BLaER1 treated with 17β-estradiol and CSF1 and Interleukin-3, amounts not matched to agents 10 nM and 100 nM (cell line): ENCODE measurements at regions not wholly inside any gene's neighbourhood (a gene's known extent, or its start where the extent isn't known, plus 50 kb on each side); places are given as distances from the start of the nearest gene placed in this dataset.

Experiments
- H3K27ac ChIP-seq, 11 experiments: shearing (Covaris generic); formaldehyde crosslinking; 2 replicates each; pipeline ENCODE4 v1.8.1; 2022
- H3K27me3 ChIP-seq, 11 experiments: shearing (Covaris generic); formaldehyde crosslinking; 2 replicates each; pipeline ENCODE4 v1.8.1; 2022
- H3K36me3 ChIP-seq, 11 experiments: shearing (Covaris generic); formaldehyde crosslinking; 2 replicates each; pipeline ENCODE4 v1.8.1; 2022
- H3K4me1 ChIP-seq, 10 experiments: shearing (Covaris generic); formaldehyde crosslinking; 2 replicates each; pipeline ENCODE4 v1.8.1; 2022
- H3K4me2 ChIP-seq, 11 experiments: shearing (Covaris generic); formaldehyde crosslinking; 2 replicates each; pipeline ENCODE4 v1.8.1; 2022
- H3K4me3 ChIP-seq, 10 experiments: shearing (Covaris generic); formaldehyde crosslinking; 2 replicates each; pipeline ENCODE4 v1.8.1; 2022
- H3K9ac ChIP-seq, 11 experiments: shearing (Covaris generic); formaldehyde crosslinking; 2 replicates each; pipeline ENCODE4 v1.8.1; 2022
- H3K9me3 ChIP-seq, 11 experiments: shearing (Covaris generic); formaldehyde crosslinking; replicated peaks in 1 of 11; 2 replicates each; pipeline ENCODE4 v1.8.1; 2022
- H4K20me1 ChIP-seq, 11 experiments: shearing (Covaris generic); formaldehyde crosslinking; 2 replicates each; pipeline ENCODE4 v1.8.1; 2022
- Cebpa-rat ChIP-seq, 11 experiments: shearing (Covaris generic); IDR thresholded peaks; 2 replicates each; pipeline ENCODE4 v1.8.1; 2022

GRCh38 chr12:24081092-24081529 is 131.6 kb upstream of the SOX5 start:
- no peak for TF ChIP-seq Cebpa-rat (IDR thresholded peaks at IDR 0.05)
- Histone ChIP-seq H3K27me3 (no peaks in the 10 kb centered on the region), H3K36me3 (no peaks in the 10 kb centered on the region), H3K9me3 (no peaks in the 10 kb centered on the region), H3K4me3 (no peak overlapping the region), H3K4me2 (no peak overlapping the region), H3K4me1 (no peaks in the 10 kb centered on the region), H3K27ac (no peak overlapping the region), H3K9ac (no peak overlapping the region), H4K20me1 (no peaks in the 10 kb centered on the region)

- Histone ChIP-seq H4K20me1 (no peaks in the 10 kb centered on the region), H3K4me3 (no peak overlapping the region), H3K27ac (no peak overlapping the region), H3K9me3 (no peaks in the 10 kb centered on the region), H3K4me2 (no peak overlapping the region), H3K36me3 (no peaks in the 10 kb centered on the region), H3K4me1 (no peaks in the 10 kb centered on the region), H3K27me3 (no peaks in the 10 kb centered on the region), H3K9ac (no peak overlapping the region)
- TF ChIP-seq Cebpa-rat (IDR thresholded peaks at IDR 0.05) = no peak
These were observed 131.0 kb upstream of the SOX5 start for GRCh38 chr12:24080465-24080864.

GRCh38 chr12:24079083-24079482 is 129.6 kb upstream of the SOX5 start:
- Histone ChIP-seq H3K27me3 (no peaks in the 10 kb centered on the region), H3K9me3 (no peaks in the 10 kb centered on the region), H3K4me2 (no peak overlapping the region), H3K9ac (no peak overlapping the region), H3K4me1 (no peaks in the 10 kb centered on the region), H3K4me3 (no peak overlapping the region), H3K36me3 (no peaks in the 10 kb centered on the region), H4K20me1 (no peaks in the 10 kb centered on the region), H3K27ac (no peak overlapping the region)
- no peak for TF ChIP-seq Cebpa-rat (IDR thresholded peaks at IDR 0.05)

GRCh38 chr12:24078318-24078765 is 128.9 kb upstream of the SOX5 start:
- H3K27me3 ChIP-seq = no peaks in the 10 kb centered on the region
- no peaks in the 10 kb centered on the region for H3K9me3 ChIP-seq
- no peaks in the 10 kb centered on the region for H3K4me1 ChIP-seq
- H4K20me1 ChIP-seq = no peaks in the 10 kb centered on the region
- no peaks in the 10 kb centered on the region for H3K36me3 ChIP-seq
- no peak overlapping the region for H3K9ac ChIP-seq
- no peak overlapping the region for H3K4me3 ChIP-seq
- no peak for TF ChIP-seq Cebpa-rat (IDR thresholded peaks at IDR 0.05)
- no peak overlapping the region for H3K27ac ChIP-seq
- H3K4me2 ChIP-seq = no peak overlapping the region

GRCh38 chr12:24077161-24077560 is 127.7 kb upstream of the SOX5 start:
- Histone ChIP-seq H4K20me1 (no peaks in the 10 kb centered on the region), H3K27me3 (no peaks in the 10 kb centered on the region), H3K9me3 (no peaks in the 10 kb centered on the region), H3K4me1 (no peaks in the 10 kb centered on the region), H3K36me3 (no peaks in the 10 kb centered on the region), H3K27ac (no peak overlapping the region), H3K9ac (no peak overlapping the region), H3K4me2 (no peak overlapping the region), H3K4me3 (no peak overlapping the region)
- TF ChIP-seq Cebpa-rat (IDR thresholded peaks at IDR 0.05) = no peak

GRCh38 chr12:24075650-24076049 is 126.2 kb upstream of the SOX5 start:
- no peak for TF ChIP-seq Cebpa-rat (IDR thresholded peaks at IDR 0.05)
- Histone ChIP-seq H4K20me1 (no peaks in the 10 kb centered on the region), H3K36me3 (no peaks in the 10 kb centered on the region), H3K9ac (no peak overlapping the region), H3K27me3 (no peaks in the 10 kb centered on the region), H3K4me3 (no peak overlapping the region), H3K4me2 (no peak overlapping the region), H3K27ac (no peak overlapping the region), H3K9me3 (no peaks in the 10 kb centered on the region), H3K4me1 (no peaks in the 10 kb centered on the region)

GRCh38 chr12:24073170-24073810 is 123.8 kb upstream of the SOX5 start:
- Histone ChIP-seq H4K20me1 (no peaks in the 10 kb centered on the region), H3K4me3 (no peak overlapping the region), H3K9ac (no peak overlapping the region), H3K27me3 (no peaks in the 10 kb centered on the region), H3K4me1 (no peaks in the 10 kb centered on the region), H3K4me2 (no peak overlapping the region), H3K27ac (no peak overlapping the region), H3K36me3 (no peaks in the 10 kb centered on the region), H3K9me3 (no peaks in the 10 kb centered on the region)
- TF ChIP-seq Cebpa-rat (IDR thresholded peaks at IDR 0.05) = no peak

- H3K9me3 ChIP-seq = no peaks in the 10 kb centered on the region
- H3K4me3 ChIP-seq = no peak overlapping the region
- no peak for TF ChIP-seq Cebpa-rat (IDR thresholded peaks at IDR 0.05)
- H3K27ac ChIP-seq = no peak overlapping the region
- no peaks in the 10 kb centered on the region for H3K36me3 ChIP-seq
- H4K20me1 ChIP-seq = no peaks in the 10 kb centered on the region
- H3K4me1 ChIP-seq = no peaks in the 10 kb centered on the region
- no peak overlapping the region for H3K9ac ChIP-seq
- H3K4me2 ChIP-seq = no peak overlapping the region
- H3K27me3 ChIP-seq = no peaks in the 10 kb centered on the region
These were observed 122.8 kb upstream of the SOX5 start for GRCh38 chr12:24072302-24072701.

- Histone ChIP-seq H4K20me1 (no peaks in the 10 kb centered on the region), H3K4me1 (no peaks in the 10 kb centered on the region), H3K4me3 (no peak overlapping the region), H3K27me3 (no peaks in the 10 kb centered on the region), H3K4me2 (no peak overlapping the region), H3K27ac (no peak overlapping the region), H3K36me3 (no peaks in the 10 kb centered on the region), H3K9ac (no peak overlapping the region), H3K9me3 (no peaks in the 10 kb centered on the region)
- no peak for TF ChIP-seq Cebpa-rat (IDR thresholded peaks at IDR 0.05)
These were observed 122.4 kb upstream of the SOX5 start for GRCh38 chr12:24071842-24072241.

- H3K27me3 ChIP-seq = no peaks in the 10 kb centered on the region
- no peaks in the 10 kb centered on the region for H3K9me3 ChIP-seq
- TF ChIP-seq Cebpa-rat (IDR thresholded peaks at IDR 0.05) = no peak
- H3K4me1 ChIP-seq = no peaks in the 10 kb centered on the region
- H3K4me2 ChIP-seq = no peak overlapping the region
- no peak overlapping the region for H3K4me3 ChIP-seq
- no peak overlapping the region for H3K27ac ChIP-seq
- no peak overlapping the region for H3K9ac ChIP-seq
- H4K20me1 ChIP-seq = no peaks in the 10 kb centered on the region
- no peaks in the 10 kb centered on the region for H3K36me3 ChIP-seq
These were observed 120.3 kb upstream of the SOX5 start for GRCh38 chr12:24069532-24070395.
